Stimulated activated naive CD8-positive, alpha-beta T cell treated with anti-CD3 and anti-CD28 coated beads, Interleukin-15, Interleukin-2, amounts not matched to agents 100 U/mL and 50 U/mL, for 24 hours (primary cell): ENCODE measurements at regions not wholly inside any gene's neighbourhood (a gene's known extent, or its start where the extent isn't known, plus 50 kb on each side); places are given as distances from the start of the nearest gene placed in this dataset.
"Not testable (repeated sequence)": the region's sequence is repeated elsewhere in the genome, so short reads cannot be mapped to it uniquely, and the experiment has no call there.

ENCODE experiments used
- ATAC-seq: fragments of 150-1000 bp; cut with Tn5 transposase; one replicate; pipeline ENCODE4 v1.10.0; 2021
- DNase-seq: peaks from one replicate; pipeline ENCODE4 v3.0.0; 2021

- ATAC-seq, result no peak
- no peak for DNase-seq
Measured at GRCh38 chr14:89531661-89532335, 114.8 kb upstream of the FOXN3 start.

- no peak for DNase-seq
- ATAC-seq, result no peak
Measured at GRCh38 chr14:89524990-89525667, 108.1 kb upstream of the FOXN3 start.

- no peak for ATAC-seq
- no peak for DNase-seq
Measured at GRCh38 chr14:89524412-89524811, 107.4 kb upstream of the FOXN3 start.

GRCh38 chr14:89521988-89522387 lies 105.0 kb upstream of the FOXN3 start:
- no peak for ATAC-seq
- no peak for DNase-seq

- DNase-seq, result no peak
- ATAC-seq, result no peak
Measured at GRCh38 chr14:89519040-89519439, 102.0 kb upstream of the FOXN3 start.

GRCh38 chr14:89516173-89516572 lies 99.1 kb upstream of the FOXN3 start:
- DNase-seq (no peak), ATAC-seq (no peak)

- no peak for DNase-seq
- ATAC-seq, result no peak
Measured at GRCh38 chr14:89514601-89515000, 97.6 kb upstream of the FOXN3 start.

GRCh38 chr14:89509891-89510290 lies 92.9 kb upstream of the FOXN3 start:
- no peak for ATAC-seq
- DNase-seq, result no peak

GRCh38 chr14:89508863-89509262 lies 91.8 kb upstream of the FOXN3 start:
- no peak for DNase-seq
- ATAC-seq, result no peak

GRCh38 chr14:89507926-89508460 lies 91.0 kb upstream of the FOXN3 start:
- DNase-seq (no peak), ATAC-seq (no peak)

- ATAC-seq (peak; percentile 78), DNase-seq (no peak)
Measured at GRCh38 chr14:89507521-89507920, 90.5 kb upstream of the FOXN3 start.

GRCh38 chr14:89506891-89507452 lies 89.9 kb upstream of the FOXN3 start:
- DNase-seq, ATAC-seq: not testable (repeated sequence)

- ATAC-seq (peak; percentile 29), DNase-seq (peak; percentile 32)
Measured at GRCh38 chr14:89504602-89505313, 87.7 kb upstream of the FOXN3 start.

- ATAC-seq (no peak), DNase-seq (no peak)
Measured at GRCh38 chr14:89504091-89504490, 87.1 kb upstream of the FOXN3 start.

- DNase-seq (no peak), ATAC-seq (no peak)
Measured at GRCh38 chr14:89503431-89503996, 86.5 kb upstream of the FOXN3 start.

GRCh38 chr14:89502966-89503365 lies 85.9 kb upstream of the FOXN3 start:
- DNase-seq (no peak), ATAC-seq (no peak)

GRCh38 chr14:89501381-89501780 lies 84.3 kb upstream of the FOXN3 start:
- DNase-seq, result no peak
- ATAC-seq, result no peak

- ATAC-seq (no peak), DNase-seq (no peak)
Measured at GRCh38 chr14:89500303-89500702, 83.3 kb upstream of the FOXN3 start.

GRCh38 chr14:89498878-89499277 lies 81.8 kb upstream of the FOXN3 start:
- no peak for DNase-seq
- ATAC-seq, result no peak

GRCh38 chr14:89495718-89496117 lies 78.7 kb upstream of the FOXN3 start:
- ATAC-seq (no peak), DNase-seq (no peak)

- ATAC-seq (no peak), DNase-seq (no peak)
Measured at GRCh38 chr14:89493877-89494634, 77.0 kb upstream of the FOXN3 start.

GRCh38 chr14:89493406-89493805 lies 76.4 kb upstream of the FOXN3 start:
- no peak for DNase-seq

More at GRCh38 chr14:89493406-89493805, 76.4 kb upstream of the FOXN3 start:
- ATAC-seq, result no peak
